H9 (cell line): ENCODE measurements at regions not wholly inside any gene's neighbourhood (a gene's known extent, or its start where the extent isn't known, plus 50 kb on each side); places are given as distances from the start of the nearest gene placed in this dataset.

Experiments
- DNase-seq: peaks from one replicate; pipeline ENCODE4 v3.0.0-alpha.2; 2017
- H2AFZ ChIP-seq: one replicate; pipeline ENCODE4 v1.6.1; 2013; ENCODE audit warnings: mild to moderate bottlenecking, low read length, control low read depth, moderate library complexity
- H2AK5ac ChIP-seq: 2 replicates; pipeline ENCODE4 v1.6.1; 2013; ENCODE audit warnings: low read length, control low read depth, mixed read lengths; ENCODE audit not compliant: insufficient read length
- H2BK120ac ChIP-seq: one replicate; pipeline ENCODE4 v1.6.1; 2013; ENCODE audit warnings: low read depth, mild to moderate bottlenecking, low read length, control low read depth, inconsistent platforms; ENCODE audit not compliant: poor library complexity, severe bottlenecking
- H2BK12ac ChIP-seq: 2 replicates; pipeline ENCODE4 v1.6.1; 2013; ENCODE audit warnings: low read length, control low read depth, mixed read lengths, low read depth; ENCODE audit not compliant: insufficient read length
- H2BK15ac ChIP-seq: 2 replicates; pipeline ENCODE4 v1.6.1; 2013; ENCODE audit warnings: low read depth, low read length, control low read depth
- H2BK20ac ChIP-seq: one replicate; pipeline ENCODE4 v1.6.1; 2013; ENCODE audit warnings: low read depth, mild to moderate bottlenecking, low read length, control low read depth, inconsistent platforms; ENCODE audit not compliant: poor library complexity, severe bottlenecking
- H2BK5ac ChIP-seq: 2 replicates; pipeline ENCODE4 v1.6.1; 2013; ENCODE audit warnings: low read length, control low read depth, mixed read lengths; ENCODE audit not compliant: insufficient read length
- H3K14ac ChIP-seq: 2 replicates; pipeline ENCODE4 v1.6.1; 2013; ENCODE audit warnings: low read length, control low read depth; ENCODE audit not compliant: insufficient read depth
- H3K18ac ChIP-seq: 2 replicates; pipeline ENCODE4 v1.6.1; 2013; ENCODE audit warnings: low read depth, mild to moderate bottlenecking, mixed read lengths, low read length, control low read depth; ENCODE audit not compliant: insufficient read length
- H3K23ac ChIP-seq: 2 replicates; pipeline ENCODE4 v1.6.1; 2013; ENCODE audit warnings: low read length, control low read depth, mixed read lengths, low read depth; ENCODE audit not compliant: insufficient read length
- H3K23me2 ChIP-seq: 2 replicates; pipeline ENCODE4 v1.6.1; 2013; ENCODE audit warnings: low read depth, mild to moderate bottlenecking, mixed read lengths, low read length, control low read depth; ENCODE audit not compliant: insufficient read length, poor library complexity, severe bottlenecking
- H3K27ac ChIP-seq: 2 replicates; pipeline ENCODE4 v1.5.1; 2013; ENCODE audit warnings: low read length, control low read depth, mixed read lengths, low read depth; ENCODE audit not compliant: insufficient read length
- H3K27me3 ChIP-seq: 2 replicates; pipeline ENCODE4 v1.6.1; 2013; ENCODE audit warnings: low read length, control low read depth, inconsistent platforms; ENCODE audit not compliant: insufficient read depth
- H3K4ac ChIP-seq: 2 replicates; pipeline ENCODE4 v1.6.1; 2013; ENCODE audit warnings: low read depth, mild to moderate bottlenecking, control low read depth, inconsistent platforms, low read length, moderate library complexity
- H3K4me1 ChIP-seq: 2 replicates; pipeline ENCODE4 v1.6.1; 2013; ENCODE audit warnings: low read length, control low read depth, inconsistent platforms; ENCODE audit not compliant: insufficient read depth
- H3K4me2 ChIP-seq: 2 replicates; pipeline ENCODE4 v1.6.1; 2013; ENCODE audit warnings: low read length, control low read depth, mixed read lengths; ENCODE audit not compliant: insufficient read length, insufficient read depth
- H3K56ac ChIP-seq: 2 replicates; pipeline ENCODE4 v1.6.1; 2013; ENCODE audit warnings: low read depth, mild to moderate bottlenecking, mixed read lengths, low read length, control low read depth; ENCODE audit not compliant: insufficient read length
- H3K79me1 ChIP-seq: 2 replicates; pipeline ENCODE4 v1.6.1; 2013; ENCODE audit warnings: low read depth, mild to moderate bottlenecking, moderate library complexity, low read length, control low read depth, inconsistent platforms; ENCODE audit not compliant: insufficient read depth, poor library complexity, severe bottlenecking
- H3K79me2 ChIP-seq: 2 replicates; pipeline ENCODE4 v1.6.1; 2013; ENCODE audit warnings: low read length, control low read depth, inconsistent platforms; ENCODE audit not compliant: insufficient read depth
- H3K9ac ChIP-seq: 2 replicates; pipeline ENCODE4 v1.6.1; 2013; ENCODE audit warnings: low read length, control low read depth, mixed read lengths; ENCODE audit not compliant: insufficient read length; ENCODE audit errors: extremely low read depth
- H3K9me3 ChIP-seq: one replicate; pipeline ENCODE4 v1.6.1; 2013; ENCODE audit warnings: low read depth, low read length, inconsistent platforms; ENCODE audit not compliant: control insufficient read depth
- H3T11ph ChIP-seq: one replicate; pipeline ENCODE4 v1.6.1; 2013; ENCODE audit warnings: mild to moderate bottlenecking, low read length, control low read depth, inconsistent platforms
- H4K20me1 ChIP-seq: one replicate; pipeline ENCODE4 v1.6.1; 2013; ENCODE audit not compliant: control insufficient read depth, insufficient read length, insufficient read depth
- H4K5ac ChIP-seq: 2 replicates; pipeline ENCODE4 v1.6.1; 2013; ENCODE audit warnings: low read depth, mild to moderate bottlenecking, mixed read lengths, low read length, control low read depth; ENCODE audit not compliant: insufficient read length
- H4K8ac ChIP-seq: replicated peaks from 2 replicates; pipeline ENCODE4 v1.6.1; 2013; ENCODE audit warnings: low read length, control low read depth, mixed read lengths, low read depth; ENCODE audit not compliant: insufficient read length
- H4K91ac ChIP-seq: 2 replicates; pipeline ENCODE4 v1.6.1; 2013; ENCODE audit warnings: low read depth, mild to moderate bottlenecking, moderate library complexity, mixed read lengths, low read length, control low read depth; ENCODE audit not compliant: insufficient read length
- H3K27ac Mint-ChIP-seq, 3 experiments: 2 replicates in 2 of 3; 3 replicates in 1 of 3; pipeline ENCODE4 v1.8.0; 2020 to 2021; ENCODE audit warnings: mixed read lengths in 3 of 3, mild to moderate bottlenecking in 1 of 3, moderate library complexity in 1 of 3
- H3K27me3 Mint-ChIP-seq: 2 replicates; pipeline ENCODE4 v1.8.0; 2021; ENCODE audit warnings: low read depth, mild to moderate bottlenecking, moderate library complexity, mixed read lengths
- H3K36me3 Mint-ChIP-seq, 3 experiments: 2 replicates in 2 of 3; 3 replicates in 1 of 3; pipeline ENCODE4 v1.8.0; 2020 to 2021; ENCODE audit warnings: low read depth in 3 of 3, mixed read lengths in 3 of 3; ENCODE audit not compliant: insufficient read depth in 1 of 3
- H3K4me1 Mint-ChIP-seq, 2 experiments: 2 replicates each; pipeline ENCODE4 v1.8.0; 2020; ENCODE audit warnings: mixed read lengths in 2 of 2
- H3K4me3 Mint-ChIP-seq, 2 experiments: 2 replicates in 1 of 2; 3 replicates in 1 of 2; pipeline ENCODE4 v1.8.0; 2020 to 2021; ENCODE audit warnings: mild to moderate bottlenecking in 2 of 2, mixed read lengths in 2 of 2, moderate library complexity in 1 of 2
- H3K9me3 Mint-ChIP-seq, 2 experiments: 2 replicates in 1 of 2; 3 replicates in 1 of 2; pipeline ENCODE4 v1.8.0; 2020; ENCODE audit warnings: mild to moderate bottlenecking in 2 of 2, mixed read lengths in 2 of 2, moderate library complexity in 1 of 2
- CTCF ChIP-seq: fragments of 200-600 bp; sonication (generic); conservative IDR thresholded peaks from 3 replicates; pipeline ENCODE4 v1.8.0; 2021; ENCODE audit warnings: antibody characterized with exemption, mild to moderate bottlenecking
- WGBS: extraction: QIAGEN DNeasy Blood & Tissue Kit; methylation state at CpG from one replicate; pipeline ENCODE4 v1.1.7; 2013; ENCODE audit warnings: missing lambda C conversion rate, low lambda C conversion rate, mixed read lengths; ENCODE audit not compliant: insufficient read length; ENCODE audit errors: extremely low coverage; 5-methylcytosine and 5-hydroxymethylcytosine counted together

DNA sequence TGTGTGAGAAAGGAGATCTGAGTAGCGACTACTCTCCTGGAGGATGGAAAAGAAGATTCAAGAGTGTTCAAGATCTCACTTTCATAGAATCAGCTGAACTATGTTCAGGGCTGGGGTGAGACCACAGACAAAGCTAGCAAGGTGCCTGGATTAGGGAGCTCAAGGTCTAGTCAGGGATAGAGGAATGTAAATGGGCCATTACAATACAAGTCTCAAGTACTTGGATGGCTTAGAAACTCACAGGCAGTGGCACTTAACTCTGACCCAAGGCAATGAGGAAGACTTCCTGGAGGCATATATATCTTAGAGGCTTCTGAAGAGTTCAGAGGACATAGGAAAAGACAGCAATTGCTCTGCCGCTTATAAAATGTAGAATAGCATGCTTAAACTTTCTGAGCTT lies 184.9 kb upstream of the CDH11 start:
- Histone ChIP-seq H2BK12ac (no peak overlapping the region), H3K9ac (no peak overlapping the region), H3K79me1 (no peaks in the 10 kb centered on the region), H3K27me3 (no peaks in the 10 kb centered on the region; the same call in 1 of the 2 replicates), H2AK5ac (no peak overlapping the region), H4K91ac (no peak overlapping the region), H3K9me3 (no peaks in the 10 kb centered on the region), H3K4me1 (peaks cover 4% of the 10 kb centered on the region; the same call in 1 of the 2 replicates), H2BK120ac (no peak overlapping the region), H2BK5ac (no peak overlapping the region), H4K20me1 (no peaks in the 10 kb centered on the region), H3K4ac (no peak overlapping the region), H4K8ac (no peak overlapping the region), H3K23me2 (no peaks in the 10 kb centered on the region), H2BK15ac (no peak overlapping the region), H2BK20ac (no peak overlapping the region), H3K18ac (no peak overlapping the region), H3K14ac (no peak overlapping the region), H3K27ac (no peak overlapping the region), H3K4me2 (no peak overlapping the region), H3K79me2 (no peaks in the 10 kb centered on the region), H3K23ac (no peak overlapping the region), H2AFZ (no peak overlapping the region), H4K5ac (no peak overlapping the region), H3K56ac (no peak overlapping the region), H3T11ph (no peak overlapping the region)
- no peak for TF ChIP-seq CTCF
- WGBS, result no CpG with 5 or more reads among the region's 2 CpGs
- Mint-ChIP-seq H3K9me3 (peaks cover 0 to 7% of the 10 kb centered on the region in 2 experiments; a peak in 4 of 5 replicates), H3K4me1 (peaks cover 5 to 15% of the 10 kb centered on the region in 2 experiments), H3K4me3 (no peak overlapping the region), H3K36me3 (peaks cover 0 to 5% (median 0%) of the 10 kb centered on the region in 3 experiments; a peak in 1 of 7 replicates), H3K27ac (no peak overlapping the region), H3K27me3 (no peaks in the 10 kb centered on the region)
- no peak for DNase-seq
